H1 (cell line): ENCODE measurements at regions not wholly inside any gene's neighbourhood (a gene's known extent, or its start where the extent isn't known, plus 50 kb on each side); places are given as distances from the start of the nearest gene placed in this dataset.

ENCODE experiments used
- CTCF ChIA-PET: fragments of 300-600 bp; sonication (Branson Sonifier 250); formaldehyde crosslinking; loops from one replicate; lab custom pipeline; 2021; ENCODE audit not compliant: partially characterized antibody; lab: Charles Lee
- POLR2A ChIA-PET: fragments of 300-600 bp; sonication (Branson Sonifier 250); formaldehyde crosslinking; loops from one replicate; lab custom pipeline; 2021; ENCODE audit warnings: inconsistent platforms; ENCODE audit not compliant: partially characterized antibody; lab: Charles Lee
- DNase-seq, 2 experiments: peaks; one replicate each; pipeline versions ENCODE4 v3.0.0 to v3.0.0-alpha.2; 2010 to 2022; ENCODE audit warnings: low spot score in 2 of 2, low read depth in 1 of 2, mixed read lengths in 1 of 2
- FAIRE-seq: peaks from 2 replicates; lab custom pipeline; 2011; peaks lifted over from hg19 to GRCh38; lab: Jason Lieb, UNC
- H2AFZ ChIP-seq: 2 replicates; pipeline ENCODE4 v1.8.1; 2012; ENCODE audit warnings: low read length, inconsistent platforms
- H2AK5ac ChIP-seq: 2 replicates; pipeline ENCODE4 v1.6.1; 2013; ENCODE audit warnings: low read depth, low read length
- H2BK120ac ChIP-seq: replicated peaks from 2 replicates; pipeline ENCODE3; 2013; ENCODE audit warnings: low read depth, low read length, inconsistent platforms
- H2BK12ac ChIP-seq: 2 replicates; pipeline ENCODE4 v1.6.1; 2013; ENCODE audit warnings: low read depth, low read length
- H2BK15ac ChIP-seq: 2 replicates; pipeline ENCODE4 v1.6.1; 2013; ENCODE audit warnings: low read length
- H2BK20ac ChIP-seq: 2 replicates; pipeline ENCODE4 v1.6.1; 2013; ENCODE audit warnings: low read length
- H2BK5ac ChIP-seq: 2 replicates; pipeline ENCODE4 v1.6.1; 2013; ENCODE audit warnings: low read depth, low read length
- H3K14ac ChIP-seq: 2 replicates; pipeline ENCODE4 v1.6.1; 2013; ENCODE audit warnings: inconsistent platforms; ENCODE audit not compliant: insufficient read length
- H3K18ac ChIP-seq: 2 replicates; pipeline ENCODE4 v1.6.1; 2013; ENCODE audit warnings: low read length; ENCODE audit errors: extremely low read depth
- H3K23ac ChIP-seq: 2 replicates; pipeline ENCODE4 v1.6.1; 2013; ENCODE audit warnings: inconsistent platforms; ENCODE audit not compliant: insufficient read length
- H3K23me2 ChIP-seq: 2 replicates; pipeline ENCODE4 v1.6.1; 2013; ENCODE audit warnings: low read depth, low read length
- H3K27ac ChIP-seq: 2 replicates; pipeline ENCODE4 v1.6.1; 2011; ENCODE audit warnings: low read depth, low read length, inconsistent platforms
- H3K27me3 ChIP-seq, 4 experiments: replicated peaks in 1 of 4; 1 replicate in 1 of 4; 2 replicates in 3 of 4; pipeline versions ENCODE4 v1.6.1 to v1.8.1; 2011 to 2013; ENCODE audit warnings: low read length in 3 of 4, mild to moderate bottlenecking in 3 of 4, inconsistent platforms in 2 of 4, mixed read lengths in 2 of 4, moderate library complexity in 1 of 4; ENCODE audit not compliant: control insufficient read depth in 3 of 4, insufficient read depth in 3 of 4; ENCODE audit errors: extremely low read depth in 1 of 4
- H3K36me3 ChIP-seq, 4 experiments: 2 replicates each; pipeline versions ENCODE4 v1.6.1 to v1.8.1; 2011 to 2013; ENCODE audit warnings: mild to moderate bottlenecking in 4 of 4, low read length in 3 of 4, moderate library complexity in 2 of 4, control low read depth in 1 of 4, inconsistent platforms in 1 of 4; ENCODE audit not compliant: insufficient read depth in 4 of 4, control insufficient read depth in 2 of 4
- H3K4ac ChIP-seq: replicated peaks from 2 replicates; pipeline ENCODE3; 2013; ENCODE audit warnings: low read length, low read depth, mixed read lengths, inconsistent platforms; ENCODE audit not compliant: insufficient read length
- H3K4me1 ChIP-seq, 4 experiments: replicated peaks in 1 of 4; 1 replicate in 1 of 4; 2 replicates in 3 of 4; pipeline versions ENCODE4 v1.6.1 to v1.8.1; 2011 to 2013; ENCODE audit warnings: low read length in 3 of 4, inconsistent platforms in 2 of 4, mixed read lengths in 1 of 4; ENCODE audit not compliant: insufficient read depth in 4 of 4, control insufficient read depth in 3 of 4
- H3K4me2 ChIP-seq, 2 experiments: 2 replicates each; pipeline versions ENCODE4 v1.6.1 to v1.8.1; 2011 to 2013; ENCODE audit warnings: low read depth in 2 of 2, low read length in 2 of 2, control low read depth in 1 of 2, inconsistent platforms in 1 of 2, mild to moderate bottlenecking in 1 of 2; ENCODE audit not compliant: insufficient read depth in 1 of 2
- H3K4me3 ChIP-seq, 4 experiments: fragments of 200-600, 300-600 bp in 1 of 4; sonication (generic), shearing (Covaris generic), sonication (Bioruptor Twin) in 1 of 4; 2 replicates each; pipeline versions ENCODE4 v1.5.1 to v1.8.1; 2011 to 2016; ENCODE audit warnings: low read length in 4 of 4, low read depth in 3 of 4, control low read depth in 2 of 4, inconsistent platforms in 2 of 4, mild to moderate bottlenecking in 2 of 4, mixed read lengths in 1 of 4, moderate library complexity in 1 of 4; ENCODE audit not compliant: insufficient read depth in 2 of 4; ENCODE audit errors: extremely low read depth in 1 of 4
- H3K56ac ChIP-seq: replicated peaks from 2 replicates; pipeline ENCODE3; 2013; ENCODE audit warnings: low read depth, mild to moderate bottlenecking, mixed read lengths, low read length, inconsistent platforms; ENCODE audit not compliant: insufficient read length
- H3K79me1 ChIP-seq: 2 replicates; pipeline ENCODE4 v1.6.1; 2013; ENCODE audit warnings: low read depth, low read length, control low read depth
- H3K79me2 ChIP-seq, 2 experiments: 2 replicates each; pipeline versions ENCODE4 v1.6.1 to v1.8.1; 2012 to 2013; ENCODE audit warnings: low read length in 2 of 2, mild to moderate bottlenecking in 2 of 2, inconsistent platforms in 1 of 2; ENCODE audit not compliant: insufficient read depth in 2 of 2, control insufficient read depth in 1 of 2
- H3K9ac ChIP-seq, 4 experiments: replicated peaks in 1 of 4; 1 replicate in 1 of 4; 2 replicates in 3 of 4; pipeline versions ENCODE4 v1.6.1 to v1.8.1; 2011 to 2013; ENCODE audit warnings: low read depth in 3 of 4, low read length in 3 of 4, control low read depth in 2 of 4, mild to moderate bottlenecking in 2 of 4, moderate library complexity in 2 of 4, inconsistent platforms in 1 of 4; ENCODE audit errors: extremely low read depth in 1 of 4
- H3K9me3 ChIP-seq, 2 experiments: 2 replicates each; pipeline versions ENCODE4 v1.6.1 to v1.8.1; 2012 to 2013; ENCODE audit warnings: mild to moderate bottlenecking in 2 of 2, moderate library complexity in 2 of 2, control low read depth in 1 of 2, inconsistent platforms in 1 of 2, low read depth in 1 of 2, low read length in 1 of 2, mixed read lengths in 1 of 2; ENCODE audit not compliant: insufficient read depth in 2 of 2
- H4K20me1 ChIP-seq, 2 experiments: replicated peaks in 1 of 2; 2 replicates each; pipeline versions ENCODE3 to v1.8.1; 2011 to 2013; ENCODE audit warnings: inconsistent platforms in 2 of 2, low read length in 2 of 2, mild to moderate bottlenecking in 1 of 2; ENCODE audit not compliant: insufficient read depth in 2 of 2, control insufficient read depth in 1 of 2
- H4K5ac ChIP-seq: 2 replicates; pipeline ENCODE4 v1.6.1; 2013; ENCODE audit warnings: low read length, low read depth, mixed read lengths, inconsistent platforms; ENCODE audit not compliant: insufficient read length
- H4K8ac ChIP-seq: 2 replicates; pipeline ENCODE4 v1.8.0; 2013; ENCODE audit warnings: mild to moderate bottlenecking, moderate library complexity, low read length, inconsistent platforms; ENCODE audit not compliant: insufficient read depth; ENCODE audit errors: extremely low read depth
- H4K91ac ChIP-seq: replicated peaks from 2 replicates; pipeline ENCODE3; 2013; ENCODE audit warnings: low read length, mixed read lengths, inconsistent platforms; ENCODE audit not compliant: insufficient read length
- BRCA1 ChIP-seq: IDR thresholded peaks from 2 replicates; pipeline ENCODE4 v1.6.1; 2012; ENCODE audit warnings: low read depth, low read length, improper control_type of control experiment
- FOSL1 ChIP-seq: IDR thresholded peaks from 2 replicates; pipeline ENCODE4 v1.6.1; 2011; ENCODE audit warnings: mild to moderate bottlenecking, low read depth, low read length, moderate library complexity; ENCODE audit not compliant: insufficient read depth
- MAFK ChIP-seq: IDR thresholded peaks from 2 replicates; pipeline ENCODE4 v1.6.1; 2012; ENCODE audit warnings: low read depth, mild to moderate bottlenecking, improper control_type of control experiment, low read length
- PHF8 ChIP-seq: fragments of 200-600 bp; sonication (generic); conservative IDR thresholded peaks from 2 replicates; pipeline ENCODE4 v1.7.1; 2012; ENCODE audit warnings: low read depth, mild to moderate bottlenecking, inconsistent platforms, low read length, moderate library complexity
- RFX5 ChIP-seq: IDR thresholded peaks from 2 replicates; pipeline ENCODE4 v1.6.1; 2011; ENCODE audit warnings: low read depth, low read length, improper control_type of control experiment, borderline replicate concordance
- SIX5 ChIP-seq: IDR thresholded peaks from 2 replicates; pipeline ENCODE4 v1.6.1; 2011; ENCODE audit warnings: mild to moderate bottlenecking, low read depth, low read length
- SP4 ChIP-seq: IDR thresholded peaks from 2 replicates; pipeline ENCODE4 v1.6.1; 2012; ENCODE audit warnings: low read length, inconsistent platforms
- TAF7 ChIP-seq: optimal IDR thresholded peaks from 2 replicates; pipeline ENCODE3; 2011; ENCODE audit warnings: low read depth, mild to moderate bottlenecking, inconsistent platforms, low read length, moderate library complexity, borderline replicate concordance
- WGBS, 2 experiments: shearing (Covaris generic) in 1 of 2; methylation state at CpG; one replicate each; pipeline versions ENCODE4 v1.1.6 to v1.1.7; 2013 to 2015; ENCODE audit warnings: low lambda C conversion rate in 2 of 2, mixed read lengths in 2 of 2, inconsistent platforms in 1 of 2, low coverage in 1 of 2, missing lambda C conversion rate in 1 of 2; ENCODE audit not compliant: insufficient replicate concordance in 2 of 2, insufficient coverage in 1 of 2, insufficient read length in 1 of 2; ENCODE audit errors: extremely low coverage in 1 of 2, missing lambda C conversion rate in 1 of 2; 5-methylcytosine and 5-hydroxymethylcytosine counted together

DNA sequence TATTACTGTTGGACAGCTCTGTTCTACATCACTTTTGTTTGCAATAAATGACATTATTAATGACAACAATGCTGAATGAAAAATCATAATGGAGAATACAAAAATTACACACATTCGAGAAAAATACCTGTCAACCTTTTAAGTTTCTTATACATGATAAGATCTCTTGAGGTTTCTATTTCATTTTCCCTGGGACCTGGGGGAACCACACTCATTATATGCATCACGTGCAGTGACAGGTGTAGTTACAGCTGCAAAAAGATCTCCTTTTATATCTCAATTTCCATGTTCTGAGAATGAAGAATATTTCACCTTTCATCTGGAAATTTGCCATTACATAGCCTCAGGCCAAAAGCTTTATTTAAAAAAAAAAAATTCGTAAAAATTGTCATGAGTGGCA is 1347.0 kb upstream of the AGA start:
- Histone ChIP-seq H2BK15ac (no peak overlapping the region), H2BK120ac (no peak overlapping the region), H3K4ac (no peak overlapping the region), H3K23me2 (no peaks in the 10 kb centered on the region), H2BK20ac (no peak overlapping the region), H3K36me3 (no peaks in the 10 kb centered on the region), H3K79me1 (no peaks in the 10 kb centered on the region), H2BK5ac (no peak overlapping the region), H4K5ac (no peak overlapping the region), H3K4me1 (no peaks in the 10 kb centered on the region), H3K4me2 (no peak overlapping the region), H3K9ac (no peak overlapping the region), H3K79me2 (no peaks in the 10 kb centered on the region), H3K14ac (no peak overlapping the region), H4K8ac (no peak overlapping the region), H3K27me3 (no peaks in the 10 kb centered on the region), H3K27ac (no peak overlapping the region), H2BK12ac (no peak overlapping the region), H4K91ac (no peak overlapping the region), H3K18ac (no peak overlapping the region), H4K20me1 (no peaks in the 10 kb centered on the region), H3K56ac (no peak overlapping the region), H3K9me3 (no peaks in the 10 kb centered on the region), H3K23ac (no peak overlapping the region), H2AFZ (no peak overlapping the region), H2AK5ac (no peak overlapping the region), H3K4me3 (no peak overlapping the region)
- POLR2A ChIA-PET = no interaction called here
- CTCF ChIA-PET = interaction anchor here (0.6 kb wide), 2 partner anchors 32 to 1690 kb away, joined by 3 read pairs; no protein-coding TSS in a partner anchor
- FAIRE-seq (no peak), DNase-seq (no peak)
- whole genome bisulfite sequencing, 2 experiments = 89% methylated on average over 3 of the region's 3 CpGs; no CpG with 5 or more reads in 1 of the 2 experiments
- no peak for TF ChIP-seq FOSL1
- TF ChIP-seq MAFK = no peak
- TF ChIP-seq PHF8 = no peak
- no peak for TF ChIP-seq BRCA1
- TF ChIP-seq TAF7 = no peak
- TF ChIP-seq RFX5 = no peak
- no peak for TF ChIP-seq SIX5
- TF ChIP-seq SP4 = no peak
